ENCODE measurements at regions not wholly inside any gene's neighbourhood (a gene's known extent, or its start where the extent isn't known, plus 50 kb on each side); places are given as distances from the start of the nearest gene placed in this dataset.

- no peak for TF ChIP-seq POLR2A (IDR thresholded peaks at IDR 0.05)
- TF ChIP-seq CTCF (IDR thresholded peaks at IDR 0.05): no peak
These were observed 89.2 kb downstream of the MICALL2 start for GRCh38 chr7:1369916-1370657.

Data from ovary (tissue), 3 donors.